HG02610 (cell line): ENCODE measurements at regions not wholly inside any gene's neighbourhood (a gene's known extent, or its start where the extent isn't known, plus 50 kb on each side); places are given as distances from the start of the nearest gene placed in this dataset.

Source experiments
- ATAC-seq: cut with Tn5 transposase; IDR thresholded peaks from one replicate; pipeline ENCODE4 v1.9.1; 2021; ENCODE audit warnings: mild to moderate bottlenecking, moderate library complexity; ENCODE audit not compliant: unreplicated experiment

GRCh38 chr5:125037530-125037929, 291.1 kb upstream of the ZNF608 start:
- no peak for ATAC-seq

- no peak for ATAC-seq
Measured at GRCh38 chr5:125038477-125038876, 292.0 kb upstream of the ZNF608 start.

- ATAC-seq = no peak
Measured at GRCh38 chr5:125041798-125042197, 295.4 kb upstream of the ZNF608 start.

DNA sequence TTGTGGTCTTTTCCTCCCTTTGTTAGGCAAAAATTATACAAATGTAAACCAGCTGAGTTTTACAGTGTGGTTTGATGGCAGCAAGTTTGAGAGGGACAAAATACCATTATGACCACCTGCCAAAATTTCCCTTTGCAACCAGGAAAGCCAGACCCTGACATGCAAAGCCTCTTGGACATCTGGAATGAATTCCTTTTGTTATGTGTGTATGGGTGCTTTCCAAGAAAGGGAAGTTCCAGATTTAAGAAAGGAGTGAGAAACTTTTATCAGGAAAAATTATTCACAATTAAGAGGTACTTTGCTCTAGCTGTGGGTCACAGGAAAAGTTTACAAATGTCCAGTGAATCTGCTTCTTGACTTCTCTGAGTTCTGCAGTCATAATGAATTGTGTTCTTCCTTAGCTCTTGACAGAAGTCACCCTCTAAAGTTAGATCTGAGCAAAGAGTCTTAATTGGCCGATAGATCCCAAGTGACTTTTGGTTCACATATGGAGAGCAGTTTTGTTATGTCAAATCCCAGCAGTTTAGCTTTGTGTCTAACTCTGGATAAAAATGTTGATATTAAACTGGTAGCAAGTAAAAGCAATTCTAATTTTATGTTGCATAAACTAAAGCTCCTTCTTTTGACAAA, 295.9 kb upstream of the ZNF608 start:
- no peak for ATAC-seq

DNA sequence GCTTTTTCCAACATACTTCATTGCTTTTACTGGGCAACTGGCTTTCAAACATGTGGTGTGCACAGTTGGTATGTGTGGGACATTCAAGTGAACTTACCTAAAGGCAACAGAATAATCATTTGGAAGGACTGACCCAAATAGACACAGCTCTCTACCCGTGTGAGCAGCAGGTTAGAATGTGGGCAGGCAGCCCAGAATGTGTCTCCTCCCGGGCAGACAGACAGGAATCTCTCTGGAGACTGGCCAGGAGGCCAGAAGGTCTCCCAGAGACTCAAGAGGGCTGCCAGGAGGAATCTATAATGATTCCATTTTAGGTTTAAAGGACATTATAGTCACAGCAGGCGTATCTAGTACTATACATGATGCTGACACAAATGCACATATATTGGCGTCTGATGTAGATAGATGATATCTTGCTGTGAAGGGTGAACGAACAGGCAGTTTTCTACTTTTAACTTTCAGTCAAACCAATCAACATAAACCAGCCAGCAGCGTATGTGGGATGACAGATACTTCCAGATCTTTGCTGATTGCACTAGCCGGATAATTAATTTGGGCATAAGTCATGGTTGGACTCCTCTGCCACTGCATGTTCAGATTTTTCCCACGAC, 297.4 kb upstream of the ZNF608 start:
- no peak for ATAC-seq

DNA sequence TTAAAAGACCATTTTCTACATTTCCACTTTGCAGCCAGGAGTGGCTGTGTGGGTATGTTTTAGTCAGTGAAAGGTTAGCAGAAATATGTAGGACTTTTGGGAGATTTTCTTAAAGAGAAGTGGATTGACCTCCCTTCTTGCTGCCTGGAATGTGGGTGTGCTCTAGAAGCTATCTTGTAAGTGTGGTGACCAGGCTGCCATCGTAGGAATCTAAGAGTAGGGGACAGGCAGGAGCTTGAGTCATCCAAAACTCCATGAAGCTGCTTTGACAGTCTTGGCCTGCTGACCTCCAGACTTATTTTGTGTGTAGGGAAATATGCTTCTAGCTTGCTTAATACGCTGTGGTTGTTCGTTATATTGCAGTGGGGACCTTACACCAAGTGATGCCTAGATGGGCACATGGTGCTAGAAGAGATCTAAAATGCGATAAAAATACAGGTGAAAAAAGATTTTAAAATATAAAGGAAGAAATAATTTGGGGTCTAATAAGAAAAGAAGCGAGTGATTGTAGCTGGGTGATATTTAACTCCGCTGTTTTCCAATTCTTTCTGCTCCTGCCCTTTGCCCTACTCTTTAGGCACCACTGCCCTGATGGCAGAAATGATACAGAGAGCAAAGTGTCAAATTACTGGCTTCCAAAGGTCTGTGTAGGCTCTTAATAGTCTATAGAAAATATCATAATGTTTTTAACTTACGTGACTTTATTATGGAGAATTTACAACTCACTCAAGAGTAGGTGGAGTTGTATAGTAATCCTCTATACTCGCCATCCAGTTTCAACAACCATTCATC, 298.2 kb upstream of the ZNF608 start:
- no peak for ATAC-seq

GRCh38 chr5:125045646-125046045, 299.2 kb upstream of the ZNF608 start:
- no peak for ATAC-seq

- ATAC-seq = no peak
Measured at GRCh38 chr5:125046838-125047237, 300.4 kb upstream of the ZNF608 start.

- ATAC-seq = no peak
Measured at GRCh38 chr5:125047871-125048270, 301.4 kb upstream of the ZNF608 start.

DNA sequence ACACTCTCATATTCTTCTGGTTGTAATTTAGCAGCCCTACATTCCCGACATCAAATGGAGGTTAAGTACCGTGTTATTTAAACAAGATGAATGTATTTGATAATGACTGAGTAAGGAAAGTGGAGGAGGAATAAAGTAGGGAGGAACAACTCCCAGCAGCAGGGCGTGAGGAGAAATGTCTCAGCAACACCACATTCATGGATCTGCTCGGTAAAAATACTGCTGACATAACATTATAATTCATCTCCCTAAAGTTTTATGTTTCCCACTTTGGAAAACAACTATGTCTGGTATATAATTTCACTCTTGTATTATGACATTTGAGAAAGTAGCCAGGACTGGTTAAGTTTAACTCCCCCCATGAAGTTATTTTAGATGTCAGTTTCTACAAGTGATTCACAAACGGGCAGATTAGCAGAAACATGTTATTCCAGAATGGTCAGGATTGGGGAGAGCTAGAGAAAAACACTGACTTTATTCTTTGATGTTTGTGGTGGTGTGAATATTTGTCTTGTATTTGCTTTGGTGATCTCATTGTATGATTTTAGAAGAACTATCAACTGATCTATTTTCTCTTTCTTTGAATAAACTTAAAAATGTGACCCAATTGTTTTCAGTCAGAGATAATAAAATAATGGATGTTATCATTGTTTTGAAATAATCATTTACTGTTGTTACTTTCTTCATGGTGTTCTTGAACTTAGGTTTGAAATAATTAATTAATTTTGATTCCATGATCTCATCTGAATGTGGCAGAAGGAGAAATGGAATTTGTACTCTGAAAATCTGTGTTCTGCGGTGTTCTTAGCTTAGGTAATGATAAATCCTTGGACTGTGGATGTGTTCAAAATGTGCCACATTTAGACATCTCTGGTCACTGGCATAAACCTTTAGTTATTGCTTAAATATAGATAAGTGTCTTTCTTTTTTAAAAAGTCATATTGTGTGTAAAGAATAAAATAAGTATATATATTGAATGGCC, 303.6 kb upstream of the ZNF608 start:
- ATAC-seq = no peak

- ATAC-seq = no peak
Measured at GRCh38 chr5:125050926-125051325, 304.5 kb upstream of the ZNF608 start.

GRCh38 chr5:125052584-125052983, 306.1 kb upstream of the ZNF608 start:
- no peak for ATAC-seq

DNA sequence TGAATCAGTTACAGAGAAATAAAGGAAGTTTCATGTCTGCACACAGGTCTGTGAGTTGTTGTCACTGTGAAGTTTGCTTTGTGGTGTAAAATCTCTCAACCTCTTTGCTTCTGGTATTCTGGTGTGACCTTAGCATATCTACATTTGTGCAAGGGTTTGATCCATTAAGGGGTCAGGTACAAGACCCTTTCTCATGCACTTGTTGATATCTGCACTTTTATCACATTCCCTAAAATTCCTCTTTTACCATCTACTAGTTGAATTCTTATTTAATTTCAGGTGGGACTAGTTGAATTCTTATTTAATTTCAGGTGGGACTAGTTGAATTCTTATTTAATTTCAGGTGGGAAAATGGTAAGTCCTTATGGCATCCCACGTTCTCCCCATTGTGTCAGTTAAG, 306.7 kb upstream of the ZNF608 start:
- ATAC-seq = no peak

GRCh38 chr5:125054146-125054545, 307.7 kb upstream of the ZNF608 start:
- no peak for ATAC-seq

GRCh38 chr5:125056671-125057485, 310.4 kb upstream of the ZNF608 start:
- no peak for ATAC-seq

DNA sequence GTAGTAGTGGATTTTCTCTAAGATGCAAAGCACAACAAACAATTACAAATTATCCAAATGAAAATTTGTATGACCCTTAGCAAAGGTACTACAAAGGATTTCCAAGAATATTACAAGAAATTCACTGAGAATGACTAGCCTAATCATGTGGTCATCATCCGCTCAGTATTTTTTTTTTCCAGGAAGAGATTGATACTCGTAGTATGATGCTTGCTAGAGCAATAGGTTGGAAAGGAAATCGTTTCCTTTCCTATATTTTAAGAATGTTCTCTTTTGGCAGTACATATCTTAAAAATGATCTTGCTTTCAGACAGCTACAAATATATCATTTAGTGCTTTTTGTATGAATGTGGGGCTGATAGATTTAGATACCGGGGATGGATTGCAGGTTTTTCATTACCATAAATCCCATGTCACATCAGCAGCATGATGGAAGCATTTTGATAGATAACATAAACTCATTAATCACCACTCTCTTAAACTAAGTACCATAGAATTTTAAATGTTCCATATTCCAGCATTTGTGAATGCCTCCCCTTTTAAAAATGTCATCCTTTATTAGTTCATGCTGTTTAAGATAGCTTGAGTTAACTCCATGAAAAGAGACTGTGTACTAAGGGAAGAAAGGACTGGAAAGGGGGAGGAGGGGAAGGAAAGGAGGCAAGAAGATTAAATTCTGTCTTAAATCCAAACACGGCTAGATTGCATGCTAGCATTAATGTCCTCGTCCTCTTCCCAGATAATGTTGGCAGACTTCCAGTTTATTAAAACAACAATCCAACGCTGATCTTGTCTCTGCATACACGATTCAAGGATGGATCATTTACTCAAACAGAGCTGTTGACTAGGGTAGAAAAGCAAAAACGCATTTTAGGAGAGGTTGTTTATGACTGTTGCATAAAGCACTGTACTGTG, 311.7 kb upstream of the ZNF608 start:
- ATAC-seq = no peak

- ATAC-seq = no peak
Measured at GRCh38 chr5:125059255-125060002, 313.0 kb upstream of the ZNF608 start.

DNA sequence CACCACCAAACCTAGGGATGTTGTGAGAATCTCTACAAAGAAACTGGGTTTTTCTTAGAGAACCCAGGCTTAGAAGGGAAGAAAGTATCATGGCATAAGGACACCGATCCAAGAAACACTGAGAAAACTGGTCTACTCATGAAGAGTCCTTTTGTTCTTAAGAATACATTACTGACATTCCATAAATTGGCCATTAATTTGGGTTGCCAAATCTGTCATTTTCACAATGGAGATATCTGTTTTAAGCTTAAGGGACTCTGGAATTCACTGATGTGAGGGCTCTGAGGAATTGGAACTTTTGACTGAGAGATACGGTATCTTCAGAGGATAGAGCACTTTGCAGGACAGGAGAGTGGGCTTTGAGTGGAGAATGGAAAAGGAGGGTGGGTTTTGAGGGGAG, 315.3 kb upstream of the ZNF608 start:
- ATAC-seq = no peak
